Peyer's patch (tissue), 4 donors: ENCODE measurements at regions not wholly inside any gene's neighbourhood (a gene's known extent, or its start where the extent isn't known, plus 50 kb on each side); places are given as distances from the start of the nearest gene placed in this dataset.
A peak's percentile ranks its signal among the peaks of the same experiment; 100 is the strongest.

Experiments
- DNase-seq, 3 donors: peaks; one replicate each; pipeline ENCODE4 v3.0.0-alpha.2; 2017 to 2019
- H3K27ac ChIP-seq, 4 donors: fragments of 200-600 bp; sonication (generic); one replicate each; pipeline ENCODE4 v1.5.1; 2016 to 2019
- H3K27me3 ChIP-seq, 2 donors: fragments of 200-600 bp; sonication (generic); one replicate each; pipeline ENCODE4 v1.5.1; 2019
- H3K36me3 ChIP-seq, 3 donors: fragments of 200-600 bp; sonication (generic); one replicate each; pipeline ENCODE4 v1.5.1; 2016 to 2019
- H3K4me1 ChIP-seq, 4 donors: fragments of 200-600 bp; sonication (generic); one replicate each; pipeline ENCODE4 v1.5.1; 2016 to 2019
- H3K4me3 ChIP-seq, 4 donors: fragments of 200-600 bp; sonication (generic); 1 replicate in 3 of 4; 2 replicates in 1 of 4; pipeline ENCODE4 v1.5.1; 2016 to 2019; ENCODE audit warnings: mild to moderate bottlenecking in 1 of 4
- H3K9me3 ChIP-seq, 4 donors: fragments of 200-600 bp; sonication (generic); one replicate each; pipeline ENCODE4 v1.5.1; 2016 to 2019; ENCODE audit warnings: mild to moderate bottlenecking in 1 of 4
- CTCF ChIP-seq, 6 experiments: fragments of 450-650 bp in 4 of 6; fragments of 200-600 bp in 2 of 6; sonication (generic) in 1 of 6; IDR thresholded peaks; one replicate each; pipeline ENCODE4 v1.5.1; 2017 to 2019; ENCODE audit warnings: antibody characterized with exemption in 6 of 6, mild to moderate bottlenecking in 3 of 6, moderate library complexity in 1 of 6
- POLR2A ChIP-seq, 2 donors: fragments of 450-650 bp; IDR thresholded peaks; one replicate each; pipeline ENCODE4 v1.5.1; 2017; ENCODE audit warnings: antibody characterized with exemption in 2 of 2, mild to moderate bottlenecking in 2 of 2, moderate library complexity in 2 of 2

GRCh38 chr22:47300698-47301405 lies 538.4 kb downstream of the TBC1D22A start:
- Histone ChIP-seq H3K4me3 (no peak overlapping the region), H3K36me3 (no peaks in the 10 kb centered on the region), H3K9me3 (no peaks in the 10 kb centered on the region), H3K4me1 (no peaks in the 10 kb centered on the region), H3K27me3 (no peaks in the 10 kb centered on the region), H3K27ac (no peak overlapping the region)
- no peak for TF ChIP-seq CTCF (IDR thresholded peaks at IDR 0.05)
- no peak for TF ChIP-seq POLR2A (IDR thresholded peaks at IDR 0.05)
- DNase-seq, result no peak

DNA sequence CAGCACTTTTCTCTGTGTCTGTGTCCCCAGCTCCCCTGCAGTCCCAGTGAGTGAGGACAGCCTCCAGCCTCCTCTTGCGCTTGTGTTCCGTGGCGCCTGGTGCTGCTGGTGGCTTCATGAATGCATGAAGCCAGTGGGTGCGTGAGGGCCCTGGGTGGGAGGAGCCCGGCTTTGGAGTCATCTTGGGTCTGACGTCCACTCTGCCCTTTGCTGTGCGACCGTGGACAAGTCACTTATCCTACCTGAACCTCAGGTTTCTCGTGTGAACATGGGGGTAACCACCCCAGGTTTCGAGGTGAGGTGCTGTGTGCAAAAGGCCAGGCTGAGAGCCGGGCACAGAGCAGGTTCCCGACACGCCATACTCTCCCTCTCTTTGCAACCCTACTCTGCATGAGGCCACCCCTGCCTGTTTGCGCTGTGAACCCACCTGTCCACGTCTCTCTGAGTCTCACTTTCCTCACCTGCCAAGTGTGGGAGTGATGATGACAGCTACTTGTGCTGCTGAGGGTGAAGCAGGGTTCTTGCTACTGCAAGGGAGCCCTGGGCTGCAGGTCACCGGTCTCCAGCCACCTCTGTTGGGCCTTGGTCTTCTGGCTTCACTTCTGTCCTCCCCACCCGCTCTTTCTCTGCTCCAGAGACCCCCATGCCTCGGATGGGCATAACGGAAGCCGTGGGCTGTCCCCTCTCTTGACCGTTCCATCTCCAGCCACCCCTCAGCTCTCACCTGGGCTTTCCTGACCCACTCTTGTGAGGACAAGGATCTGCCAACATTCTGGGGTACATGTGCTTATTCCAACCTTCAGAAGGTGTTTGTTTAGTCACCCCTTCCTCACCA lies 537.6 kb downstream of the TBC1D22A start:
- no peaks in the 10 kb centered on the region for H3K36me3 ChIP-seq
- peak in 1 of 3 donors; percentile 26 for DNase-seq
- no peak overlapping the region for H3K4me3 ChIP-seq
- TF ChIP-seq POLR2A (IDR thresholded peaks at IDR 0.05) (no peak), CTCF (IDR thresholded peaks at IDR 0.05) (no peak)
- no peaks in the 10 kb centered on the region for H3K4me1 ChIP-seq
- H3K27ac ChIP-seq, result no peak overlapping the region
- H3K9me3 ChIP-seq, result no peaks in the 10 kb centered on the region
- no peaks in the 10 kb centered on the region for H3K27me3 ChIP-seq

DNA sequence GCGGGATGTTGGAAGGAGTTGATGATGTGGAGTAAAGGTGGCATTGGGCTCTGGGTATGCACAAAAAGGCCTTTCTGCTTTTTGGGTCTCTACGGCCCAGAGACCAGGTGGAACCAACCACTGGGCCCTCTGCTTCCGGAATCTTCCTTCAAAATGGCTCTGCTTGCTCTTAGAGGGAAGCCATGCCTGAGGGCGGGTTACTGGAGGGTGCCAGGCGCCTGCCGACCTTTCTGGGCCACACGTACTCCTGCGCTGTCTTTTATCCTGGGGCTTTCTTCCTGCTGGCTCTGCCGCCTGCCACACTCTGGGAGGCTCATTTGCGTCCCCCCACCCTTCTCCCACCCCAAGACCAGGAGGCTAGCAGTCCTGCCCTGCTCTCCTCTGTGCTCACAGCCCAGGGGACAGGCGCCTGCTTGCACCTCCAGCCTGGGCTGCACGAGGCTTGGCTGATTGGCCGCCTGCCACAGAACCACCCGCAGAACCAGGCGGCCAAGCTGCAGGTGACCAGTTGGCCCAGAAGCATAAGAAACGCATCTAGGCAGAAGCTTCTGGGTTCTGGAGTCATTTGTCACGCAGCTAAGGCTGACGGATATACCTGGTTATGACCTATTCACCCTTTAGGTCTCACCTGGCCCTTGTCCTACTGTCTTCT lies 536.9 kb downstream of the TBC1D22A start:
- Histone ChIP-seq H3K4me3 (no peak overlapping the region), H3K9me3 (no peaks in the 10 kb centered on the region), H3K27me3 (no peaks in the 10 kb centered on the region), H3K27ac (no peak overlapping the region), H3K36me3 (no peaks in the 10 kb centered on the region), H3K4me1 (no peaks in the 10 kb centered on the region)
- DNase-seq, result no peak
- TF ChIP-seq CTCF (IDR thresholded peaks at IDR 0.05) (no peak), POLR2A (IDR thresholded peaks at IDR 0.05) (no peak)

DNA sequence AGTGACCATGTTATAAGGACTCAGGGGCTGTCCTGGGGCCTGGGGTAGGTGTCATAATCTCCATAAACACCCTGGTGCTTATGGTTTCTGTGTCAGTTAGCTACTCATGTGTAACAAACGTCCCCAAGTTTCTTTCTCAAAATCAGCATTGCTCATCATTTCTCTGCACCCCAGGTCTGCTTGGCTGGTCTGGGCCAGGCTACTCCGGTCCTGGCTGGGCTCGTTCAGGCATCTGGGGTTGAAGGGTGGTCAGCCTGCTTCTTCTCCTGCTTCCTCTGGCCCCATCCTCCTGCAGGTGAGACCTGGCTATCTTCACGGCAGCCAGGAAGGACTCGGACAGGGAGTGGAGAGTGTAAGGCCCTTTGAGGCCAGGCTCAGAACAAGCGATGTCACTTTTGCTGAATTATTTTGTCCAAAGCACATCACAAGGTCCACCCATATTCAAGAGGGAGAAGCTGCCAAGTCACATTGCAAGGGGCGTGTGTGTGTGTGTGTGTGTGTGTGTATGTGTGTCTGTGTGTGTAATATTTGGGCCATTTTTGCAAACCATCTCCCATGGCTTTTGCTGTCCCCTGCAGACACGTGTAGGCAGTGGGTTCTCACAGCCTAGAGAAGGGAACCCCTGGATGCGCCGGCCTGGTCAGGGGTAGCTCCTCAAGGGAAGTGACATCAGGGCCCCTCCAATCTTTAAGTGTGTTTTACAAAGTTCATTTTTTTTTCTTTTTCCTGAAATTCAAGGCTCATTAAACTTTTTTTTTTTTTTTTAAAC lies 535.8 kb downstream of the TBC1D22A start:
- H3K9me3 ChIP-seq, result no peaks in the 10 kb centered on the region
- DNase-seq, result peak in 1 of 3 donors; percentile 36
- H3K36me3 ChIP-seq, result no peaks in the 10 kb centered on the region
- H3K4me3 ChIP-seq, result no peak overlapping the region
- no peak overlapping the region for H3K27ac ChIP-seq
- H3K4me1 ChIP-seq, result no peaks in the 10 kb centered on the region
- H3K27me3 ChIP-seq, result no peaks in the 10 kb centered on the region
- TF ChIP-seq CTCF (IDR thresholded peaks at IDR 0.05) (no peak), POLR2A (IDR thresholded peaks at IDR 0.05) (no peak)

GRCh38 chr22:47297261-47298016 lies 535.0 kb downstream of the TBC1D22A start:
- no peaks in the 10 kb centered on the region for H3K27me3 ChIP-seq
- no peaks in the 10 kb centered on the region for H3K9me3 ChIP-seq
- no peak overlapping the region for H3K4me3 ChIP-seq
- no peaks in the 10 kb centered on the region for H3K4me1 ChIP-seq
- DNase-seq, result no peak
- H3K36me3 ChIP-seq, result no peaks in the 10 kb centered on the region
- no peak overlapping the region for H3K27ac ChIP-seq
- TF ChIP-seq CTCF (IDR thresholded peaks at IDR 0.05) (no peak), POLR2A (IDR thresholded peaks at IDR 0.05) (no peak)
